H1 (cell line): ENCODE measurements at regions not wholly inside any gene's neighbourhood (a gene's known extent, or its start where the extent isn't known, plus 50 kb on each side); places are given as distances from the start of the nearest gene placed in this dataset.

Experiments
- CTCF ChIA-PET: fragments of 300-600 bp; sonication (Branson Sonifier 250); formaldehyde crosslinking; loops from one replicate; lab custom pipeline; 2021; ENCODE audit not compliant: partially characterized antibody; lab: Charles Lee
- POLR2A ChIA-PET: fragments of 300-600 bp; sonication (Branson Sonifier 250); formaldehyde crosslinking; loops from one replicate; lab custom pipeline; 2021; ENCODE audit warnings: inconsistent platforms; ENCODE audit not compliant: partially characterized antibody; lab: Charles Lee
- DNase-seq, 2 experiments: peaks; one replicate each; pipeline versions ENCODE4 v3.0.0 to v3.0.0-alpha.2; 2010 to 2022; ENCODE audit warnings: low spot score in 2 of 2, low read depth in 1 of 2, mixed read lengths in 1 of 2
- FAIRE-seq: peaks from 2 replicates; lab custom pipeline; 2011; peaks lifted over from hg19 to GRCh38; lab: Jason Lieb, UNC
- H2AFZ ChIP-seq: 2 replicates; pipeline ENCODE4 v1.8.1; 2012; ENCODE audit warnings: low read length, inconsistent platforms
- H2AK5ac ChIP-seq: 2 replicates; pipeline ENCODE4 v1.6.1; 2013; ENCODE audit warnings: low read depth, low read length
- H2BK120ac ChIP-seq: replicated peaks from 2 replicates; pipeline ENCODE3; 2013; ENCODE audit warnings: low read depth, low read length, inconsistent platforms
- H2BK12ac ChIP-seq: 2 replicates; pipeline ENCODE4 v1.6.1; 2013; ENCODE audit warnings: low read depth, low read length
- H2BK15ac ChIP-seq: 2 replicates; pipeline ENCODE4 v1.6.1; 2013; ENCODE audit warnings: low read length
- H2BK20ac ChIP-seq: 2 replicates; pipeline ENCODE4 v1.6.1; 2013; ENCODE audit warnings: low read length
- H2BK5ac ChIP-seq: 2 replicates; pipeline ENCODE4 v1.6.1; 2013; ENCODE audit warnings: low read depth, low read length
- H3K14ac ChIP-seq: 2 replicates; pipeline ENCODE4 v1.6.1; 2013; ENCODE audit warnings: inconsistent platforms; ENCODE audit not compliant: insufficient read length
- H3K18ac ChIP-seq: 2 replicates; pipeline ENCODE4 v1.6.1; 2013; ENCODE audit warnings: low read length; ENCODE audit errors: extremely low read depth
- H3K23ac ChIP-seq: 2 replicates; pipeline ENCODE4 v1.6.1; 2013; ENCODE audit warnings: inconsistent platforms; ENCODE audit not compliant: insufficient read length
- H3K23me2 ChIP-seq: 2 replicates; pipeline ENCODE4 v1.6.1; 2013; ENCODE audit warnings: low read depth, low read length
- H3K27ac ChIP-seq: 2 replicates; pipeline ENCODE4 v1.6.1; 2011; ENCODE audit warnings: low read depth, low read length, inconsistent platforms
- H3K27me3 ChIP-seq, 4 experiments: replicated peaks in 1 of 4; 1 replicate in 1 of 4; 2 replicates in 3 of 4; pipeline versions ENCODE4 v1.6.1 to v1.8.1; 2011 to 2013; ENCODE audit warnings: low read length in 3 of 4, mild to moderate bottlenecking in 3 of 4, inconsistent platforms in 2 of 4, mixed read lengths in 2 of 4, moderate library complexity in 1 of 4; ENCODE audit not compliant: control insufficient read depth in 3 of 4, insufficient read depth in 3 of 4; ENCODE audit errors: extremely low read depth in 1 of 4
- H3K36me3 ChIP-seq, 4 experiments: 2 replicates each; pipeline versions ENCODE4 v1.6.1 to v1.8.1; 2011 to 2013; ENCODE audit warnings: mild to moderate bottlenecking in 4 of 4, low read length in 3 of 4, moderate library complexity in 2 of 4, control low read depth in 1 of 4, inconsistent platforms in 1 of 4; ENCODE audit not compliant: insufficient read depth in 4 of 4, control insufficient read depth in 2 of 4
- H3K4ac ChIP-seq: replicated peaks from 2 replicates; pipeline ENCODE3; 2013; ENCODE audit warnings: low read length, low read depth, mixed read lengths, inconsistent platforms; ENCODE audit not compliant: insufficient read length
- H3K4me1 ChIP-seq, 4 experiments: replicated peaks in 1 of 4; 1 replicate in 1 of 4; 2 replicates in 3 of 4; pipeline versions ENCODE4 v1.6.1 to v1.8.1; 2011 to 2013; ENCODE audit warnings: low read length in 3 of 4, inconsistent platforms in 2 of 4, mixed read lengths in 1 of 4; ENCODE audit not compliant: insufficient read depth in 4 of 4, control insufficient read depth in 3 of 4
- H3K4me2 ChIP-seq, 2 experiments: 2 replicates each; pipeline versions ENCODE4 v1.6.1 to v1.8.1; 2011 to 2013; ENCODE audit warnings: low read depth in 2 of 2, low read length in 2 of 2, control low read depth in 1 of 2, inconsistent platforms in 1 of 2, mild to moderate bottlenecking in 1 of 2; ENCODE audit not compliant: insufficient read depth in 1 of 2
- H3K4me3 ChIP-seq, 4 experiments: fragments of 200-600, 300-600 bp in 1 of 4; sonication (generic), shearing (Covaris generic), sonication (Bioruptor Twin) in 1 of 4; 2 replicates each; pipeline versions ENCODE4 v1.5.1 to v1.8.1; 2011 to 2016; ENCODE audit warnings: low read length in 4 of 4, low read depth in 3 of 4, control low read depth in 2 of 4, inconsistent platforms in 2 of 4, mild to moderate bottlenecking in 2 of 4, mixed read lengths in 1 of 4, moderate library complexity in 1 of 4; ENCODE audit not compliant: insufficient read depth in 2 of 4; ENCODE audit errors: extremely low read depth in 1 of 4
- H3K56ac ChIP-seq: replicated peaks from 2 replicates; pipeline ENCODE3; 2013; ENCODE audit warnings: low read depth, mild to moderate bottlenecking, mixed read lengths, low read length, inconsistent platforms; ENCODE audit not compliant: insufficient read length
- H3K79me1 ChIP-seq: 2 replicates; pipeline ENCODE4 v1.6.1; 2013; ENCODE audit warnings: low read depth, low read length, control low read depth
- H3K79me2 ChIP-seq, 2 experiments: 2 replicates each; pipeline versions ENCODE4 v1.6.1 to v1.8.1; 2012 to 2013; ENCODE audit warnings: low read length in 2 of 2, mild to moderate bottlenecking in 2 of 2, inconsistent platforms in 1 of 2; ENCODE audit not compliant: insufficient read depth in 2 of 2, control insufficient read depth in 1 of 2
- H3K9ac ChIP-seq, 4 experiments: replicated peaks in 1 of 4; 1 replicate in 1 of 4; 2 replicates in 3 of 4; pipeline versions ENCODE4 v1.6.1 to v1.8.1; 2011 to 2013; ENCODE audit warnings: low read depth in 3 of 4, low read length in 3 of 4, control low read depth in 2 of 4, mild to moderate bottlenecking in 2 of 4, moderate library complexity in 2 of 4, inconsistent platforms in 1 of 4; ENCODE audit errors: extremely low read depth in 1 of 4
- H3K9me3 ChIP-seq, 2 experiments: 2 replicates each; pipeline versions ENCODE4 v1.6.1 to v1.8.1; 2012 to 2013; ENCODE audit warnings: mild to moderate bottlenecking in 2 of 2, moderate library complexity in 2 of 2, control low read depth in 1 of 2, inconsistent platforms in 1 of 2, low read depth in 1 of 2, low read length in 1 of 2, mixed read lengths in 1 of 2; ENCODE audit not compliant: insufficient read depth in 2 of 2
- H4K20me1 ChIP-seq, 2 experiments: replicated peaks in 1 of 2; 2 replicates each; pipeline versions ENCODE3 to v1.8.1; 2011 to 2013; ENCODE audit warnings: inconsistent platforms in 2 of 2, low read length in 2 of 2, mild to moderate bottlenecking in 1 of 2; ENCODE audit not compliant: insufficient read depth in 2 of 2, control insufficient read depth in 1 of 2
- H4K5ac ChIP-seq: 2 replicates; pipeline ENCODE4 v1.6.1; 2013; ENCODE audit warnings: low read length, low read depth, mixed read lengths, inconsistent platforms; ENCODE audit not compliant: insufficient read length
- H4K8ac ChIP-seq: 2 replicates; pipeline ENCODE4 v1.8.0; 2013; ENCODE audit warnings: mild to moderate bottlenecking, moderate library complexity, low read length, inconsistent platforms; ENCODE audit not compliant: insufficient read depth; ENCODE audit errors: extremely low read depth
- H4K91ac ChIP-seq: replicated peaks from 2 replicates; pipeline ENCODE3; 2013; ENCODE audit warnings: low read length, mixed read lengths, inconsistent platforms; ENCODE audit not compliant: insufficient read length
- BCL11A ChIP-seq, 2 experiments: IDR thresholded peaks; one replicate each; pipeline ENCODE4 v1.6.1; 2011; ENCODE audit warnings: low read depth in 2 of 2, low read length in 2 of 2, mild to moderate bottlenecking in 2 of 2
- CBX5 ChIP-seq: fragments of 300-800, 300-1000 bp; sonication (generic); IDR thresholded peaks from 2 replicates; pipeline ENCODE4 v1.7.1; 2016; ENCODE audit warnings: antibody characterized with exemption, low read length, low read depth
- FOSL1 ChIP-seq: IDR thresholded peaks from 2 replicates; pipeline ENCODE4 v1.6.1; 2011; ENCODE audit warnings: mild to moderate bottlenecking, low read depth, low read length, moderate library complexity; ENCODE audit not compliant: insufficient read depth
- HDAC6 ChIP-seq: IDR thresholded peaks from one replicate; pipeline ENCODE4 v1.7.1; 2012; ENCODE audit warnings: low read depth, mild to moderate bottlenecking, inconsistent platforms, low read length, moderate library complexity
- KDM1A ChIP-seq: fragments of 200-600, 300-600 bp; sonication (generic); IDR thresholded peaks from 2 replicates; pipeline ENCODE4 v1.7.1; 2016; ENCODE audit warnings: mild to moderate bottlenecking, low read length, borderline replicate concordance
- MAFK ChIP-seq: IDR thresholded peaks from 2 replicates; pipeline ENCODE4 v1.6.1; 2012; ENCODE audit warnings: low read depth, mild to moderate bottlenecking, improper control_type of control experiment, low read length
- RAD21 ChIP-seq, 2 experiments: IDR thresholded peaks in 1 of 2; conservative IDR thresholded peaks in 1 of 2; 2 replicates each; pipeline ENCODE4 v1.6.1; 2011; ENCODE audit warnings: low read depth in 2 of 2, low read length in 2 of 2, improper control_type of control experiment in 1 of 2, inconsistent platforms in 1 of 2, mild to moderate bottlenecking in 1 of 2, moderate library complexity in 1 of 2
- RNF2 ChIP-seq: fragments of 200-900, 300-1000 bp; sonication (generic); IDR thresholded peaks from 2 replicates; pipeline ENCODE4 v1.7.1; 2016; ENCODE audit warnings: borderline replicate concordance, low read depth, mild to moderate bottlenecking, antibody characterized with exemption, low read length; ENCODE audit not compliant: poor library complexity, severe bottlenecking; ENCODE audit errors: missing control alignments
- SAP30 ChIP-seq: fragments of 300-600 bp; sonication (generic); IDR thresholded peaks from 2 replicates; pipeline ENCODE4 v1.7.1; 2012; ENCODE audit warnings: low read length, moderate library complexity, mild to moderate bottlenecking, inconsistent platforms; ENCODE audit not compliant: insufficient read depth, insufficient replicate concordance
- SP4 ChIP-seq: IDR thresholded peaks from 2 replicates; pipeline ENCODE4 v1.6.1; 2012; ENCODE audit warnings: low read length, inconsistent platforms
- TAF7 ChIP-seq: optimal IDR thresholded peaks from 2 replicates; pipeline ENCODE3; 2011; ENCODE audit warnings: low read depth, mild to moderate bottlenecking, inconsistent platforms, low read length, moderate library complexity, borderline replicate concordance
- WGBS, 2 experiments: shearing (Covaris generic) in 1 of 2; methylation state at CpG; one replicate each; pipeline versions ENCODE4 v1.1.6 to v1.1.7; 2013 to 2015; ENCODE audit warnings: low lambda C conversion rate in 2 of 2, mixed read lengths in 2 of 2, inconsistent platforms in 1 of 2, low coverage in 1 of 2, missing lambda C conversion rate in 1 of 2; ENCODE audit not compliant: insufficient replicate concordance in 2 of 2, insufficient coverage in 1 of 2, insufficient read length in 1 of 2; ENCODE audit errors: extremely low coverage in 1 of 2, missing lambda C conversion rate in 1 of 2; 5-methylcytosine and 5-hydroxymethylcytosine counted together
- TF ChIP-seq, protein P1 (sequence below): IDR thresholded peaks from 2 replicates; pipeline ENCODE4 v1.6.1; 2012; ENCODE audit warnings: inconsistent platforms

DNA sequence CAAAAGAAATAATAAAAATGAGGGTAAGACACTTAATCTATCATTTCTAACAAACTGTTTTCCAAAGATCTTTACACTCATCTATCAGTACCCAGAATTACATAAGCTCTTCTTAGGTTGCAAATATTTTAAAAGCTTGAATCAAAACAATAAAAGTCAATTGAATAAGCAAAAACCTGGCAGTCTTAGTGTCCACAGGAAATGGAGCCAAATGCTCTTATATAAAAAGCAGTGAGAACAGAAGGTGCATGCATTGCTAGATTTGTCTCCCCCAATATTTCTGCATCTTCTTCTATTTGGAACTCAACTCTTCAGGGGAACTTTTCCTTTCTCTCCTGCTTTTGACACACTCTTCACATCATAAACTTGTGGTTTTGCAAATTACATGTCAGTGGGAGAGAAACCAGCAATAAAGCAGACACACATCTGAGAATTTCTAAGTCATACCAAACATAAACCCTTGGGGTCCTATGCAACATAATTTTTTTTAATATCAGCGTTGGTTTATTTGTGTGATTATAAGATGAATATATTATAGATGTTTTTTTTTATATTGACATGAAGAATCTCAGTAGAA, 343.9 kb upstream of the ACVR2A start:
- no peak overlapping the region for H3K27ac ChIP-seq
- H3K9me3 ChIP-seq, result no peaks in the 10 kb centered on the region
- CTCF ChIA-PET, result no interaction called here

More for the DNA sequence above, 343.9 kb upstream of the ACVR2A start:
- no peak overlapping the region for H3K18ac ChIP-seq
- no peak overlapping the region for H2BK15ac ChIP-seq
- H4K5ac ChIP-seq, result no peak overlapping the region
- no peaks in the 10 kb centered on the region for H4K20me1 ChIP-seq
- WGBS, 2 experiments, result 93 to 100% methylated on average over 1 of the region's 1 CpG
- H3K23me2 ChIP-seq, result no peaks in the 10 kb centered on the region
- POLR2A ChIA-PET, result no interaction called here
- H3K4me1 ChIP-seq, result no peaks in the 10 kb centered on the region
- no peak overlapping the region for H3K4me2 ChIP-seq
- H4K91ac ChIP-seq, result no peak overlapping the region
- no peak overlapping the region for H3K14ac ChIP-seq
- H2BK120ac ChIP-seq, result no peak overlapping the region
- H3K4me3 ChIP-seq, result no peak overlapping the region
- no peak overlapping the region for H3K4ac ChIP-seq
- H2BK5ac ChIP-seq, result no peak overlapping the region
- no peak overlapping the region for H3K56ac ChIP-seq
- H3K9ac ChIP-seq, result no peak overlapping the region
- H4K8ac ChIP-seq, result no peak overlapping the region
- no peak overlapping the region for H2BK20ac ChIP-seq
- no peak overlapping the region for H2BK12ac ChIP-seq
- H3K79me1 ChIP-seq, result no peaks in the 10 kb centered on the region
- FAIRE-seq, result no peak
- no peaks in the 10 kb centered on the region; a peak in 2 of 8 replicates for H3K36me3 ChIP-seq
- no peak overlapping the region for H2AFZ ChIP-seq
- TF ChIP-seq, protein P1, sequence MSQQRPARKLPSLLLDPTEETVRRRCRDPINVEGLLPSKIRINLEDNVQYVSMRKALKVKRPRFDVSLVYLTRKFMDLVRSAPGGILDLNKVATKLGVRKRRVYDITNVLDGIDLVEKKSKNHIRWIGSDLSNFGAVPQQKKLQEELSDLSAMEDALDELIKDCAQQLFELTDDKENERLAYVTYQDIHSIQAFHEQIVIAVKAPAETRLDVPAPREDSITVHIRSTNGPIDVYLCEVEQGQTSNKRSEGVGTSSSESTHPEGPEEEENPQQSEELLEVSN, result no peak
- TF ChIP-seq HDAC6 (no peak), BCL11A (IDR thresholded peaks at IDR 0.05; ENCODE audit: low read depth in 2 of 2, low read length in 2 of 2) (no peak), RNF2 (no peak), TAF7 (no peak), FOSL1 (no peak), MAFK (no peak), SAP30 (no peak), RAD21 (IDR thresholded peaks at IDR 0.05 in 1 of 2, conservative IDR thresholded peaks at IDR 0.05 in 1 of 2; ENCODE audit: low read depth in 2 of 2, low read length in 2 of 2) (no peak), CBX5 (no peak), SP4 (no peak), KDM1A (no peak)
- H3K79me2 ChIP-seq, result no peaks in the 10 kb centered on the region
- H3K27me3 ChIP-seq, result no peaks in the 10 kb centered on the region
- H3K23ac ChIP-seq, result no peak overlapping the region
- no peak overlapping the region for H2AK5ac ChIP-seq
- no peak for DNase-seq
